A549 (cell line): ENCODE measurements at regions not wholly inside any gene's neighbourhood (a gene's known extent, or its start where the extent isn't known, plus 50 kb on each side); places are given as distances from the start of the nearest gene placed in this dataset.

Source experiments
- ATAC-seq, 2 experiments: fragments of 200-7000 bp in 1 of 2; fragments of >200 bp in 1 of 2; cut with Nextera tagmentation in 1 of 2; cut with Tn5 transposase in 1 of 2; 3 replicates each; pipeline versions ENCODE4 v1.8.0 to v1.9.1; 2018 to 2020; ENCODE audit warnings: mild to moderate bottlenecking in 1 of 2, moderate library complexity in 1 of 2
- CTCF ChIA-PET: fragments of 300-600 bp; sonication (Branson Sonifier 250); formaldehyde crosslinking; extraction: SDS; loops from one replicate; lab custom pipeline; 2021; ENCODE audit warnings: antibody characterized with exemption, inconsistent platforms; lab: Yijun Ruan, JAX
- POLR2A ChIA-PET: fragments of 350-600 bp; formaldehyde crosslinking; extraction: SDS; loops from one replicate; lab custom pipeline; 2021; ENCODE audit warnings: antibody characterized with exemption, inconsistent platforms; lab: Yijun Ruan, JAX
- DNase-seq, 2 experiments: peaks; one replicate each; pipeline versions ENCODE4 v3.0.0 to v3.0.0-alpha.2; 2011 to 2016; ENCODE audit warnings: low read depth in 1 of 2, low spot score in 1 of 2
- FAIRE-seq: peaks from 2 replicates; lab custom pipeline; 2011; peaks lifted over from hg19 to GRCh38; lab: Jason Lieb, UNC
- H3K27ac ChIP-seq, 2 experiments: fragments of >200 bp; sonication (Bioruptor Twin); formaldehyde crosslinking; 3 replicates each; pipeline ENCODE4 v1.5.1; 2016 to 2017
- H3K4me1 ChIP-seq: fragments of >200 bp; sonication (Bioruptor Twin); formaldehyde crosslinking; 3 replicates; pipeline ENCODE4 v1.6.1; 2016
- H3K4me2 ChIP-seq: fragments of >200 bp; sonication (Bioruptor Twin); formaldehyde crosslinking; 3 replicates; pipeline ENCODE4 v1.6.1; 2016
- H3K4me3 ChIP-seq: fragments of >200 bp; sonication (Bioruptor Twin); formaldehyde crosslinking; 3 replicates; pipeline ENCODE4 v1.5.1; 2016
- H3K9me3 ChIP-seq: fragments of >200 bp; sonication (Bioruptor Twin); formaldehyde crosslinking; 3 replicates; pipeline ENCODE4 v1.6.1; 2016
- ATOH8 ChIP-seq: fragments of 250-450 bp; sonication (Bioruptor Pico); IDR thresholded peaks from 2 replicates; pipeline ENCODE4 v1.5.0; 2020; ENCODE audit warnings: low read depth, mild to moderate bottlenecking, moderate library complexity
- BHLHE40 ChIP-seq: IDR thresholded peaks from 2 replicates; pipeline ENCODE4 v1.6.1; 2012; ENCODE audit warnings: low read depth, low read length, inconsistent platforms
- CBX2 ChIP-seq: fragments of 200-600 bp; sonication (generic); IDR thresholded peaks from 2 replicates; pipeline ENCODE4 v1.6.1; 2016; ENCODE audit warnings: low read depth, mild to moderate bottlenecking, borderline replicate concordance
- CHD2 ChIP-seq: fragments of 150-350 bp; IDR thresholded peaks from 2 replicates; pipeline ENCODE4 v1.6.1; 2014; ENCODE audit warnings: low read length; ENCODE audit not compliant: partially characterized antibody
- CHD4 ChIP-seq: fragments of 200-600 bp; sonication (generic); IDR thresholded peaks from 2 replicates; pipeline ENCODE4 v1.6.1; 2016; ENCODE audit warnings: antibody characterized with exemption, mild to moderate bottlenecking, borderline replicate concordance
- EHF ChIP-seq: fragments of 250-450 bp; sonication (Bioruptor Pico); IDR thresholded peaks from 2 replicates; pipeline ENCODE4 v1.5.0; 2020; ENCODE audit warnings: mild to moderate bottlenecking
- EHMT2 ChIP-seq: fragments of 200-600 bp; sonication (generic); IDR thresholded peaks from 2 replicates; pipeline ENCODE4 v1.6.1; 2016; ENCODE audit warnings: antibody characterized with exemption, low read depth, mild to moderate bottlenecking, moderate library complexity
- FOSB ChIP-seq: fragments of 250-450 bp; sonication (Bioruptor Pico); IDR thresholded peaks from 2 replicates; pipeline ENCODE4 v1.5.0; 2020; ENCODE audit warnings: mild to moderate bottlenecking, moderate library complexity
- FOSL2 ChIP-seq, 2 experiments: fragments of 450-650 bp in 1 of 2; fragments of >200 bp in 1 of 2; sonication (Bioruptor Twin) in 1 of 2; formaldehyde crosslinking; IDR thresholded peaks; 2 replicates each; pipeline versions ENCODE4 v1.5.0 to v1.6.1; 2016 to 2020; ENCODE audit warnings: mild to moderate bottlenecking in 1 of 2, moderate library complexity in 1 of 2
- GATA3 ChIP-seq: IDR thresholded peaks from 2 replicates; pipeline ENCODE4 v1.6.1; 2012; ENCODE audit warnings: borderline replicate concordance
- HES2 ChIP-seq: fragments of >200 bp; sonication (Bioruptor Twin); formaldehyde crosslinking; IDR thresholded peaks from 2 replicates; pipeline ENCODE4 v1.6.1; 2016
- HOXB5 ChIP-seq: fragments of 250-450 bp; sonication (Bioruptor Pico); IDR thresholded peaks from 2 replicates; pipeline ENCODE4 v1.5.0; 2020; ENCODE audit warnings: mild to moderate bottlenecking, moderate library complexity
- JUNB ChIP-seq: fragments of >200 bp; sonication (Bioruptor Twin); formaldehyde crosslinking; IDR thresholded peaks from 2 replicates; pipeline ENCODE4 v1.6.1; 2016
- MAX ChIP-seq: IDR thresholded peaks from 2 replicates; pipeline ENCODE4 v1.6.1; 2012
- MYC ChIP-seq: IDR thresholded peaks from 2 replicates; pipeline ENCODE4 v1.6.1; 2012; ENCODE audit warnings: mild to moderate bottlenecking, inconsistent platforms, low read length, improper control_type of control experiment, borderline replicate concordance
- POLR2AphosphoS2 ChIP-seq: conservative IDR thresholded peaks from 2 replicates; pipeline ENCODE4 v1.6.1; 2012; ENCODE audit warnings: low read length, improper control_type of control experiment, inconsistent platforms
- RAD21 ChIP-seq, 2 experiments: fragments of >200 bp in 1 of 2; sonication (Bioruptor Twin) in 1 of 2; formaldehyde crosslinking in 1 of 2; IDR thresholded peaks in 1 of 2; conservative IDR thresholded peaks in 1 of 2; 2 replicates in 1 of 2; 3 replicates in 1 of 2; pipeline ENCODE4 v1.6.1; 2012 to 2018; ENCODE audit warnings: inconsistent platforms in 1 of 2
- RNF2 ChIP-seq: fragments of 200-600 bp; sonication (generic); IDR thresholded peaks from 2 replicates; pipeline ENCODE4 v1.6.1; 2016; ENCODE audit warnings: low read depth, mild to moderate bottlenecking, antibody characterized with exemption, moderate library complexity, borderline replicate concordance
- SREBF2 ChIP-seq: fragments of 450-650 bp; IDR thresholded peaks from 2 replicates; pipeline ENCODE4 v1.6.1; 2014; ENCODE audit warnings: mild to moderate bottlenecking, moderate library complexity
- TP53 ChIP-seq: fragments of 250-450 bp; sonication (Bioruptor Pico); IDR thresholded peaks from 2 replicates; pipeline ENCODE4 v1.5.0; 2021; ENCODE audit warnings: mild to moderate bottlenecking, moderate library complexity
- USF2 ChIP-seq: fragments of 450-650 bp; IDR thresholded peaks from 2 replicates; pipeline ENCODE4 v1.6.1; 2014; ENCODE audit warnings: antibody characterized with exemption
- ZC3H11A ChIP-seq: fragments of 450-650 bp; IDR thresholded peaks from 2 replicates; pipeline ENCODE4 v1.6.1; 2014; ENCODE audit warnings: antibody characterized with exemption, mild to moderate bottlenecking
- ZFP36 ChIP-seq: fragments of 450-650 bp; IDR thresholded peaks from 2 replicates; pipeline ENCODE4 v1.6.1; 2014; ENCODE audit warnings: borderline replicate concordance; ENCODE audit not compliant: partially characterized antibody
- ZSCAN20 ChIP-seq: fragments of 250-450 bp; sonication (Bioruptor Pico); IDR thresholded peaks from 2 replicates; pipeline ENCODE4 v1.8.0; 2022; ENCODE audit warnings: mild to moderate bottlenecking, moderate library complexity
- WGBS: methylation state at CpG from one replicate; pipeline ENCODE4 v1.1.6; 2017; ENCODE audit errors: missing lambda C conversion rate; 5-methylcytosine and 5-hydroxymethylcytosine counted together

GRCh38 chr20:40510622-40511021 lies 178.4 kb downstream of the MAFB start:
- POLR2A ChIA-PET = no interaction called here
- Histone ChIP-seq H3K4me1 (0 out of 3 replicates have a peak, but pooled peaks cover 4% of the 10 kb centered on the region), H3K4me2 (no peak overlapping the region), H3K4me3 (no peak overlapping the region), H3K9me3 (no peaks in the 10 kb centered on the region), H3K27ac (no peak overlapping the region)
- no peak for TF ChIP-seq JUNB
- no peak for TF ChIP-seq ATOH8 (CRISPR knock-in tag)
- no peak for TF ChIP-seq GATA3
- no peak for TF ChIP-seq FOSL2 (IDR thresholded peaks at IDR 0.05)
- no peak for TF ChIP-seq FOSL2 (CRISPR knock-in tag; IDR thresholded peaks at IDR 0.05)
- TF ChIP-seq ZFP36 = no peak
- no peak for TF ChIP-seq MAX
- no peak for TF ChIP-seq HES2
- no peak for TF ChIP-seq SREBF2
- no peak for TF ChIP-seq CHD2
- TF ChIP-seq EHF (CRISPR knock-in tag) = no peak
- no peak for TF ChIP-seq RAD21 (conservative IDR thresholded peaks at IDR 0.05 in 1 of 2, IDR thresholded peaks at IDR 0.05 in 1 of 2)
- TF ChIP-seq ZC3H11A = no peak
- no peak for TF ChIP-seq RNF2
- no peak for TF ChIP-seq CBX2
- TF ChIP-seq EHMT2 = no peak
- CTCF ChIA-PET = no interaction called here
- ATAC-seq (no peak), FAIRE-seq (no peak), DNase-seq (no peak)
- WGBS = 15% methylated on average over 3 of the region's 3 CpGs

- ChIA-PET POLR2A (no interaction called here), CTCF (interaction anchor here (0.6 kb wide), 1 partner anchor 14 kb away, joined by 3 read pairs; no protein-coding TSS in a partner anchor)
- ATAC-seq (no peak), DNase-seq (no peak), FAIRE-seq (no peak)
- Histone ChIP-seq H3K4me1 (0 out of 3 replicates have a peak, but pooled peaks cover 4% of the 10 kb centered on the region), H3K4me3 (no peak overlapping the region), H3K27ac (no peak overlapping the region), H3K9me3 (no peaks in the 10 kb centered on the region), H3K4me2 (no peak overlapping the region)
- no peak for TF ChIP-seq HES2
- TF ChIP-seq BHLHE40 = no peak
- no peak for TF ChIP-seq FOSB (CRISPR knock-in tag)
- TF ChIP-seq MAX = no peak
- TF ChIP-seq CHD4 = no peak
- no peak for TF ChIP-seq CBX2
- no peak for TF ChIP-seq POLR2AphosphoS2
- no peak for TF ChIP-seq MYC
- TF ChIP-seq TP53 (CRISPR knock-in tag) = no peak
- TF ChIP-seq ZSCAN20 (CRISPR knock-in tag) = no peak
These were observed 180.2 kb downstream of the MAFB start for GRCh38 chr20:40508821-40509220.

- ChIA-PET POLR2A (no interaction called here), CTCF (no interaction called here)
- FAIRE-seq (no peak), DNase-seq (peak; percentile 9 to 60), ATAC-seq (peak; percentile 38 to 67; a peak in 3 of 6 replicates)
- H3K27ac ChIP-seq = 0 out of 6 replicates have a peak overlapping the region, but pooled peaks of 1 of the 2 experiments have one; percentile 2
- no peak overlapping the region for H3K4me2 ChIP-seq
- H3K4me3 ChIP-seq = no peak overlapping the region
- WGBS = 6% methylated on average over 9 of the region's 9 CpGs
- 0 out of 3 replicates have a peak, but pooled peaks cover 4% of the 10 kb centered on the region for H3K4me1 ChIP-seq
- no peaks in the 10 kb centered on the region for H3K9me3 ChIP-seq
- TF ChIP-seq USF2 (peak; percentile 88), HOXB5 (CRISPR knock-in tag) (no peak), FOSL2 (IDR thresholded peaks at IDR 0.05) (no peak), FOSL2 (CRISPR knock-in tag; IDR thresholded peaks at IDR 0.05) (peak; percentile 17; the same call in 1 of the 2 replicates)
These were observed 182.5 kb downstream of the MAFB start for GRCh38 chr20:40506537-40506939.
